ENCODE measurements at regions not wholly inside any gene's neighbourhood (a gene's known extent, or its start where the extent isn't known, plus 50 kb on each side); places are given as distances from the start of the nearest gene placed in this dataset.
"Not testable (repeated sequence)": the region's sequence is repeated elsewhere in the genome, so short reads cannot be mapped to it uniquely, and the experiment has no call there.

- no peak for DNase-seq (ENCODE audit: low read depth, low spot score)
These were observed 57.8 kb upstream of the TPP2 start for GRCh38 chr13:102538938-102539337.

GRCh38 chr13:102536695-102537485 lies 59.9 kb upstream of the TPP2 start:
- no peak for DNase-seq (ENCODE audit: low read depth, low spot score)

GRCh38 chr13:102536196-102536595 lies 60.6 kb upstream of the TPP2 start:
- no peak for DNase-seq (ENCODE audit: low read depth, low spot score)

GRCh38 chr13:102530751-102531150 lies 66.0 kb upstream of the TPP2 start:
- DNase-seq (ENCODE audit: low read depth, low spot score): no peak

GRCh38 chr13:102522251-102522650 lies 74.5 kb upstream of the TPP2 start:
- not testable (repeated sequence) for DNase-seq (ENCODE audit: low read depth, low spot score)

- no peak for DNase-seq (ENCODE audit: low read depth, low spot score)
These were observed 78.8 kb upstream of the TPP2 start for GRCh38 chr13:102517959-102518358.

GRCh38 chr13:102510072-102510471 lies 86.7 kb upstream of the TPP2 start:
- DNase-seq (ENCODE audit: low read depth, low spot score): no peak

GRCh38 chr13:102508411-102508810 lies 88.4 kb upstream of the TPP2 start:
- DNase-seq (ENCODE audit: low read depth, low spot score): peak; percentile 60

- DNase-seq (ENCODE audit: low read depth, low spot score): no peak
These were observed 92.8 kb upstream of the TPP2 start for GRCh38 chr13:102504002-102504401.

GRCh38 chr13:102495663-102496062 lies 93.8 kb upstream of the FGF14 start:
- DNase-seq (ENCODE audit: low read depth, low spot score): peak; percentile 13

GRCh38 chr13:102487330-102487729 lies 85.5 kb upstream of the FGF14 start:
- DNase-seq (ENCODE audit: low read depth, low spot score): no peak

GRCh38 chr13:102484329-102484728 lies 82.5 kb upstream of the FGF14 start:
- no peak for DNase-seq (ENCODE audit: low read depth, low spot score)

- DNase-seq (ENCODE audit: low read depth, low spot score): no peak
These were observed 70.8 kb upstream of the FGF14 start for GRCh38 chr13:102472650-102473049.

- no peak for DNase-seq (ENCODE audit: low read depth, low spot score)
These were observed 68.6 kb upstream of the FGF14 start for GRCh38 chr13:102470283-102470917.

- DNase-seq (ENCODE audit: low read depth, low spot score): no peak
These were observed 64.9 kb upstream of the FGF14 start for GRCh38 chr13:102466610-102467190.

GRCh38 chr13:102462570-102462969 lies 60.7 kb upstream of the FGF14 start:
- no peak for DNase-seq (ENCODE audit: low read depth, low spot score)

GRCh38 chr13:102461302-102461701 lies 59.5 kb upstream of the FGF14 start:
- no peak for DNase-seq (ENCODE audit: low read depth, low spot score)

GRCh38 chr13:102460806-102461205 lies 59.0 kb upstream of the FGF14 start:
- DNase-seq (ENCODE audit: low read depth, low spot score): no peak

GRCh38 chr13:102452836-102453235 lies 51.0 kb upstream of the FGF14 start:
- DNase-seq (ENCODE audit: low read depth, low spot score): no peak
